Motor neuron (in vitro differentiated cells): ENCODE measurements at regions not wholly inside any gene's neighbourhood (a gene's known extent, or its start where the extent isn't known, plus 50 kb on each side); places are given as distances from the start of the nearest gene placed in this dataset.
A peak's percentile ranks its signal among the peaks of the same experiment; 100 is the strongest.
"Not testable (repeated sequence)": the region's sequence is repeated elsewhere in the genome, so short reads cannot be mapped to it uniquely, and the experiment has no call there.

Experiments used
- ATAC-seq, 8 experiments: fragments of 200-7000 bp; cut with Tn5 transposase; replicated peaks in 6 of 8; 2 replicates each; pipeline ENCODE4 v1.8.0; 2021; ENCODE audit warnings: mild to moderate bottlenecking in 8 of 8, moderate library complexity in 8 of 8
- H3K27ac ChIP-seq, 2 donors: fragments of 250-450 bp; sonication (Bioruptor Pico); 2 replicates each; pipeline ENCODE4 v1.9.0; 2021; ENCODE audit warnings: antibody characterized with exemption in 2 of 2, mild to moderate bottlenecking in 2 of 2, moderate library complexity in 1 of 2
- H3K4me1 ChIP-seq, 2 donors: fragments of 250-450 bp; sonication (Bioruptor Pico); replicated peaks in 1 of 2; 2 replicates each; pipeline ENCODE4 v1.6.1; 2021; ENCODE audit warnings: antibody characterized with exemption in 2 of 2, mild to moderate bottlenecking in 2 of 2, moderate library complexity in 1 of 2
- H3K4me3 ChIP-seq, 5 donors: fragments of 250-450 bp; sonication (Bioruptor Pico); 2 replicates each; pipeline ENCODE4 v1.9.0; 2021; ENCODE audit warnings: antibody characterized with exemption in 5 of 5, mild to moderate bottlenecking in 5 of 5, moderate library complexity in 4 of 5
- WGBS, 10 experiments: fragments of 450-650 bp; shearing (Covaris generic); methylation state at CpG; one replicate each; pipeline ENCODE4 v1.0.0; 2022; 5-methylcytosine and 5-hydroxymethylcytosine counted together
- in situ Hi-C, 9 experiments: fragments of 400-800 bp; cut with MboI; loops; one replicate each; pipeline ENCODE4 v1.15.0; 2021; ENCODE audit warnings: low sequenced_read_pairs in 9 of 9, low pct_unique_long_range_greater_than_20kb in 2 of 9; ENCODE audit not compliant: unreplicated experiment in 9 of 9

- H3K4me3 ChIP-seq, ATAC-seq, H3K4me1 ChIP-seq, in situ Hi-C loops, H3K27ac ChIP-seq: not testable (repeated sequence)
- no CpG with 5 or more reads among the region's 2 CpGs for WGBS, 10 experiments
These were observed 386.4 kb downstream of the OR4F29 start, which contains the start of gene OR4F5 for GRCh38 chr1:65119-65518. Gene OR4F5, plus strand, starts transcription at chr1:65419.

DNA sequence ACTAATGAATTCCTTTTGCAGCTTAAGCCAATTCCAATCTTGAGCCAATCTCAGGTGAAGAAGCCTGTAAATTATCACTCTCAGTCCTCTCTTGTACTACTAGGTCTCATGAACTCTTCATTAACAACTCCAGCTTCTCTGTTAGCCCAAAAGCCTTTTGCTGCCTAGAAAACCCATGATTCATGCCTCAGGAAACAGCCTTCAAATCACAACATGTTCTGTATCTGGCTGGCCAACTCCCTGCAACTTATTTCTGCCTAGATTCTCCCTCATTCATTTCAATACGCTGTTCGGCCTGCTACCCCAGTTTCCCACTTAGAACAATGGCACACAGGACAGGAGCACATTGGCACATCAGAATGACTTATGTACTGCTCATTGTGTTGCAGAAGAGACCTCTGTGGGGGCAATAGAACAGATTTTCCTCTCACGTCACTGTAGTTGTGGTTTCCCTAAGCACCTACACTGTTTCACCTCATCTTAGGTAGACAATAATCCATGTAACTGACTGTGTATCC, 395.4 kb downstream of the OR4F29 start:
- no CpG with 5 or more reads among the region's 3 CpGs for WGBS, 10 experiments
- H3K4me3 ChIP-seq, H3K27ac ChIP-seq, H3K4me1 ChIP-seq, in situ Hi-C loops: not testable (repeated sequence)
- ATAC-seq: peak in 7 of 8 experiments; percentile 63 to 86 (median 70)

DNA sequence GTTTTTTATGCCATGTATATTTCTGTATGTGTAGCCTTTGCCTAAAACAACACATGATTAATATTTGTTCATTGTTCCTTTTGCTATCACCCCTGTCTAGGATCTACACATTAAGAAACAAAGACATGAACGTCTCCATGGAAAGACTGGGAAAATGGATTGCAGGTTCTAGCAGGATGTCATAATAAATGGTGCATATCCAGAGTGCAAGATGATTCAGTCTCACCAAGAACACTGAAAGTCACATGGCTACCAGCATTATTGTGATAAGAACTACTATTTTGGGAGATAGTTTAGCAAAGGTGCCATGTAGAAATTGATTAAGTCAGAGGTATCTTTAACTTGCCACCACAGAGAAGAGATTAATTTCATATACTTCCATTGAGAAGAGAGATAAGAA, 398.3 kb downstream of the OR4F29 start:
- WGBS, 10 experiments: no CpG with 5 or more reads among the region's 1 CpG
- ATAC-seq: peak in 2 of 8 experiments; percentile 59 to 93
- H3K4me3 ChIP-seq, in situ Hi-C loops, H3K4me1 ChIP-seq, H3K27ac ChIP-seq: not testable (repeated sequence)

DNA sequence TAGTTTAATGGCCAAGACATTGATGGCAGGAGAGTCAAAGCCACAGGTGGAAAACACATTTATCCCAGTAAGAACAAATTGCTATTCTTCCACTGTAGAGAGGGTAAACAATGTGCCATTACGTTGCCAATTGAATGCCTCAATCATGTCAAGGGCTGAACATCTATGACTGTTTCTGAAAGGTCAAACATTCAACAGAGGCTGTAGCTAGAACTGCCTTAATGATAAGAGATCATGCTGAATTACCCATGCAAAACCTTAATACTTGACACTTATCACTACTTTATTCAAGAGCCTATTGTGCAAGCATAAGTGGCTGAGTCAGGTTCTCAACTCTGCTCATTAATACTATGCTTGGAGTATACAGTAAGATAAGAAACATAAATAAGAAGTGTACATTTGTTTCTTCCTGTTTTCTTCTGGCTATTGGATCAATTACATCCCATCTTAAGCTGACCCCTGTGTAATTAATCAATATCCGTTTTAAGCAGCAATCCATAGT, 409.5 kb downstream of the OR4F29 start:
- ATAC-seq: peak in 2 of 8 experiments; percentile 72 to 87
- H3K4me3 ChIP-seq, H3K4me1 ChIP-seq, H3K27ac ChIP-seq, in situ Hi-C loops: not testable (repeated sequence)
- WGBS, 10 experiments: no CpG with 5 or more reads among the region's 2 CpGs

DNA sequence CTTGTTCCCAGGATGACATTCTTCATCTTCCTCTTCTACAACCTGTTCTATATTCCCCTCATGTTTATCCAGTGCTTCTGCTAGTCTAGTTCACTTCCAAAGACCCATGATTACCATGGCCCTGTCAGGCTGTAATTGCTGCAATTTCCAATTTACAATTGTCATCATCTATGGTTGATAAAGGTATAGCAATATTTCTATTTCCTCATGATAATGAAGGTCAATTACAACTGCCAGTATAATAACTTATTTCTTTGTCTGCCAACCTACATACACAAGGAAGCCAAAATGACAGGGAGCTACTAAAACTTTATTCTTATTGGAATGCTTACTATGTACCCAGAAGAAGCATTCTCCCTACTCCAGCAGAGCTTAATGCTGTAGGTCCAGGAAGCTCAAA, 410.3 kb downstream of the OR4F29 start:
- H3K4me3 ChIP-seq, H3K27ac ChIP-seq, H3K4me1 ChIP-seq, ATAC-seq, in situ Hi-C loops: not testable (repeated sequence)

- H3K27ac ChIP-seq, H3K4me3 ChIP-seq, ATAC-seq, in situ Hi-C loops, H3K4me1 ChIP-seq: not testable (repeated sequence)
- no CpG with 5 or more reads among the region's 52 CpGs for WGBS, 10 experiments
These were observed 422.3 kb downstream of the OR4F29 start for GRCh38 chr1:29183-29582.

DNA sequence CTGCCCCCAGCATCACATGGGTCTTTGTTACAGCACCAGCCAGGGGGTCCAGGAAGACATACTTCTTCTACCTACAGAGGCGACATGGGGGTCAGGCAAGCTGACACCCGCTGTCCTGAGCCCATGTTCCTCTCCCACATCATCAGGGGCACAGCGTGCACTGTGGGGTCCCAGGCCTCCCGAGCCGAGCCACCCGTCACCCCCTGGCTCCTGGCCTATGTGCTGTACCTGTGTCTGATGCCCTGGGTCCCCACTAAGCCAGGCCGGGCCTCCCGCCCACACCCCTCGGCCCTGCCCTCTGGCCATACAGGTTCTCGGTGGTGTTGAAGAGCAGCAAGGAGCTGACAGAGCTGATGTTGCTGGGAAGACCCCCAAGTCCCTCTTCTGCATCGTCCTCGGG, 434.2 kb downstream of the OR4F29 start:
- ATAC-seq, H3K4me1 ChIP-seq, H3K27ac ChIP-seq, in situ Hi-C loops, H3K4me3 ChIP-seq: not testable (repeated sequence)
- no CpG with 5 or more reads among the region's 12 CpGs for WGBS, 10 experiments

GRCh38 chr1:16025-16424, 435.5 kb downstream of the OR4F29 start:
- ATAC-seq, H3K4me3 ChIP-seq, H3K27ac ChIP-seq, H3K4me1 ChIP-seq, in situ Hi-C loops: not testable (repeated sequence)
- WGBS, 10 experiments: 100% methylated on average over 1 of the region's 6 CpGs; no CpG with 5 or more reads in 9 of the 10 experiments

- H3K27ac ChIP-seq, H3K4me1 ChIP-seq, in situ Hi-C loops, H3K4me3 ChIP-seq: not testable (repeated sequence)
- no CpG with 5 or more reads among the region's 37 CpGs for WGBS, 10 experiments
- ATAC-seq: peak in 4 of 8 experiments; percentile 46 to 61 (median 55)
These were observed 441.3 kb downstream of the OR4F29 start for GRCh38 chr1:9941-10717.
